Panc1 (cell line): ENCODE measurements at regions not wholly inside any gene's neighbourhood (a gene's known extent, or its start where the extent isn't known, plus 50 kb on each side); places are given as distances from the start of the nearest gene placed in this dataset.
A peak's percentile ranks its signal among the peaks of the same experiment; 100 is the strongest.

Source experiments
- ATAC-seq: fragments of 200-7000 bp; cut with Tn5 transposase; 2 replicates; pipeline ENCODE4 v1.9.1; 2020; ENCODE audit warnings: mild to moderate bottlenecking, moderate library complexity
- BruUV-seq: library from RNA; stranded (reverse); fragments of 400-500 nt; replicated peaks from 2 replicates; lab custom pipeline; 2021; lab: Mats Ljungman, UMichigan
- CTCF ChIA-PET: fragments of 300-600 bp; sonication (Branson Sonifier 250); formaldehyde crosslinking; loops from one replicate; lab custom pipeline; 2022; ENCODE audit warnings: antibody characterized with exemption; lab: Charles Lee
- POLR2A ChIA-PET: fragments of 300-600 bp; sonication (Branson Sonifier 250); formaldehyde crosslinking; loops from one replicate; lab custom pipeline; 2022; ENCODE audit warnings: antibody characterized with exemption; lab: Charles Lee
- DNase-seq: peaks from one replicate; pipeline ENCODE4 v3.0.0-alpha.2; 2010; ENCODE audit warnings: low read depth, low spot score
- H3K27ac ChIP-seq: 2 replicates; pipeline ENCODE4 v1.5.1; 2011; ENCODE audit warnings: mild to moderate bottlenecking, low read length, inconsistent platforms
- H3K27me3 ChIP-seq: fragments of 200-500 bp; sonication (Bioruptor generic); 2 replicates; pipeline ENCODE4 v1.6.0; 2014; ENCODE audit warnings: low read length, inconsistent platforms; ENCODE audit not compliant: control insufficient read depth, insufficient read depth
- H3K36me3 ChIP-seq: fragments of 200-500 bp; sonication (Bioruptor generic); 2 replicates; pipeline ENCODE4 v1.5.1; 2014; ENCODE audit warnings: inconsistent platforms, mild to moderate bottlenecking, low read length, moderate library complexity; ENCODE audit not compliant: control insufficient read depth, insufficient read depth
- H3K4me1 ChIP-seq: 2 replicates; pipeline ENCODE4 v1.5.1; 2011; ENCODE audit warnings: inconsistent platforms, mild to moderate bottlenecking, low read length, moderate library complexity; ENCODE audit not compliant: control insufficient read depth, insufficient read depth
- H3K4me3 ChIP-seq, 2 experiments: 2 replicates each; pipeline ENCODE4 v1.5.1; 2011 to 2012; ENCODE audit warnings: low read depth in 2 of 2, low read length in 2 of 2, mild to moderate bottlenecking in 2 of 2, inconsistent platforms in 1 of 2, moderate library complexity in 1 of 2
- H3K9me3 ChIP-seq: fragments of 200-500 bp; sonication (Bioruptor generic); 2 replicates; pipeline ENCODE4 v1.5.1; 2014; ENCODE audit warnings: low read depth, mild to moderate bottlenecking, inconsistent platforms, low read length, moderate library complexity; ENCODE audit not compliant: control insufficient read depth, insufficient read depth
- POLR2AphosphoS5 ChIP-seq: IDR thresholded peaks from 2 replicates; pipeline ENCODE4 v1.6.1; 2012; ENCODE audit warnings: mild to moderate bottlenecking, low read depth, low read length, moderate library complexity
- SIN3A ChIP-seq: IDR thresholded peaks from 2 replicates; pipeline ENCODE4 v1.6.1; 2012; ENCODE audit warnings: low read depth, mild to moderate bottlenecking, low read length, moderate library complexity, borderline replicate concordance; ENCODE audit not compliant: insufficient read depth
- TCF7L2 ChIP-seq: IDR thresholded peaks from 2 replicates; pipeline ENCODE4 v1.6.1; 2011; ENCODE audit warnings: mild to moderate bottlenecking, low read depth, low read length, inconsistent platforms
- in situ Hi-C: cut with HindIII; loops from 2 replicates; pipeline ENCODE4 v1.10.0; 2016; ENCODE audit warnings: low sequenced_read_pairs, low pct_unique_long_range_greater_than_20kb
- intact Hi-C: fragments of 100-400 bp; cut with micrococcal nuclease; formaldehyde crosslinking; loops from one replicate; pipeline ENCODE4 v1.10.0; 2022; ENCODE audit not compliant: unreplicated experiment
- TF ChIP-seq, protein P1 (sequence below), 2 experiments: IDR thresholded peaks; 2 replicates each; pipeline ENCODE4 v1.6.1; 2011 to 2012; ENCODE audit warnings: low read depth in 2 of 2, control low read depth in 1 of 2, low read length in 1 of 2, mild to moderate bottlenecking in 1 of 2, moderate library complexity in 1 of 2; ENCODE audit not compliant: insufficient read depth in 1 of 2
- TF ChIP-seq, protein P2 (sequence below): fragments of 450-650 bp; IDR thresholded peaks from 2 replicates; pipeline ENCODE4 v1.5.1; 2017; ENCODE audit warnings: mild to moderate bottlenecking

- in situ Hi-C loops, result no loop called here
- Histone ChIP-seq H3K4me3 (no peak overlapping the region), H3K9me3 (no peaks in the 10 kb centered on the region), H3K4me1 (0 out of 2 replicates have a peak, but pooled peaks cover 2% of the 10 kb centered on the region), H3K27ac (peak overlapping the region; percentile 72; the same call in 1 of the 2 replicates), H3K36me3 (no peaks in the 10 kb centered on the region), H3K27me3 (no peaks in the 10 kb centered on the region)
- peak; percentile 96 for ATAC-seq
- CTCF ChIA-PET, result no interaction called here
- TF ChIP-seq POLR2AphosphoS5, result no peak
- TF ChIP-seq, protein P1, sequence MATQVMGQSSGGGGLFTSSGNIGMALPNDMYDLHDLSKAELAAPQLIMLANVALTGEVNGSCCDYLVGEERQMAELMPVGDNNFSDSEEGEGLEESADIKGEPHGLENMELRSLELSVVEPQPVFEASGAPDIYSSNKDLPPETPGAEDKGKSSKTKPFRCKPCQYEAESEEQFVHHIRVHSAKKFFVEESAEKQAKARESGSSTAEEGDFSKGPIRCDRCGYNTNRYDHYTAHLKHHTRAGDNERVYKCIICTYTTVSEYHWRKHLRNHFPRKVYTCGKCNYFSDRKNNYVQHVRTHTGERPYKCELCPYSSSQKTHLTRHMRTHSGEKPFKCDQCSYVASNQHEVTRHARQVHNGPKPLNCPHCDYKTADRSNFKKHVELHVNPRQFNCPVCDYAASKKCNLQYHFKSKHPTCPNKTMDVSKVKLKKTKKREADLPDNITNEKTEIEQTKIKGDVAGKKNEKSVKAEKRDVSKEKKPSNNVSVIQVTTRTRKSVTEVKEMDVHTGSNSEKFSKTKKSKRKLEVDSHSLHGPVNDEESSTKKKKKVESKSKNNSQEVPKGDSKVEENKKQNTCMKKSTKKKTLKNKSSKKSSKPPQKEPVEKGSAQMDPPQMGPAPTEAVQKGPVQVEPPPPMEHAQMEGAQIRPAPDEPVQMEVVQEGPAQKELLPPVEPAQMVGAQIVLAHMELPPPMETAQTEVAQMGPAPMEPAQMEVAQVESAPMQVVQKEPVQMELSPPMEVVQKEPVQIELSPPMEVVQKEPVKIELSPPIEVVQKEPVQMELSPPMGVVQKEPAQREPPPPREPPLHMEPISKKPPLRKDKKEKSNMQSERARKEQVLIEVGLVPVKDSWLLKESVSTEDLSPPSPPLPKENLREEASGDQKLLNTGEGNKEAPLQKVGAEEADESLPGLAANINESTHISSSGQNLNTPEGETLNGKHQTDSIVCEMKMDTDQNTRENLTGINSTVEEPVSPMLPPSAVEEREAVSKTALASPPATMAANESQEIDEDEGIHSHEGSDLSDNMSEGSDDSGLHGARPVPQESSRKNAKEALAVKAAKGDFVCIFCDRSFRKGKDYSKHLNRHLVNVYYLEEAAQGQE (IDR thresholded peaks at IDR 0.05; ENCODE audit: insufficient read depth in 1 of 2, low read depth in 2 of 2, low read length in 1 of 2), result no peak
- TF ChIP-seq, protein P2, sequence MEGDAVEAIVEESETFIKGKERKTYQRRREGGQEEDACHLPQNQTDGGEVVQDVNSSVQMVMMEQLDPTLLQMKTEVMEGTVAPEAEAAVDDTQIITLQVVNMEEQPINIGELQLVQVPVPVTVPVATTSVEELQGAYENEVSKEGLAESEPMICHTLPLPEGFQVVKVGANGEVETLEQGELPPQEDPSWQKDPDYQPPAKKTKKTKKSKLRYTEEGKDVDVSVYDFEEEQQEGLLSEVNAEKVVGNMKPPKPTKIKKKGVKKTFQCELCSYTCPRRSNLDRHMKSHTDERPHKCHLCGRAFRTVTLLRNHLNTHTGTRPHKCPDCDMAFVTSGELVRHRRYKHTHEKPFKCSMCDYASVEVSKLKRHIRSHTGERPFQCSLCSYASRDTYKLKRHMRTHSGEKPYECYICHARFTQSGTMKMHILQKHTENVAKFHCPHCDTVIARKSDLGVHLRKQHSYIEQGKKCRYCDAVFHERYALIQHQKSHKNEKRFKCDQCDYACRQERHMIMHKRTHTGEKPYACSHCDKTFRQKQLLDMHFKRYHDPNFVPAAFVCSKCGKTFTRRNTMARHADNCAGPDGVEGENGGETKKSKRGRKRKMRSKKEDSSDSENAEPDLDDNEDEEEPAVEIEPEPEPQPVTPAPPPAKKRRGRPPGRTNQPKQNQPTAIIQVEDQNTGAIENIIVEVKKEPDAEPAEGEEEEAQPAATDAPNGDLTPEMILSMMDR, result no peak
- TF ChIP-seq SIN3A, result no peak
- peak; percentile 71 for TF ChIP-seq TCF7L2
- DNase-seq, result peak; percentile 79
- POLR2A ChIA-PET, result no interaction called here
- intact Hi-C loops, result no loop called here
- BruUV-seq, result no TSS peak
Measured at GRCh38 chr5:30099634-30100033, 1093.9 kb upstream of the CDH6 start.

DNA sequence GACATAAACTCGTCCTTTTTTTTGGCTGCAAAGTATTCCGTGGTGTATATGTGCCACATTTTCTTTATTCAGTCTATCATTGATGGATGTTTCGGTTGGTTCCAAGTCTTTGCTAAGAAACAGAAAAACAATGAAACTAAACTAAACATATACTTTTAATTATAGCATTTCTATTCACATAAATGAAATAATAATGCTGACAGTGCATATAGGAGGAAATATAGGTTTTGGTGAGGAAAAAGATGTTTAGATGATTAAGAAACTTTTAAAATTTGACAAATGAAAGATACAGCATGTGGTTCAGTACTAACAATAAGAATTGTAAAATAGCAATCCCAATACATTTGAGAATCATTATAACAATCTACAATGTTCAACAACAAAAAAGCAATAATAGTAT lies 1094.5 kb upstream of the CDH6 start:
- Histone ChIP-seq H3K27ac (peak overlapping the region; percentile 57; the same call in 1 of the 2 replicates), H3K4me3 (no peak overlapping the region), H3K9me3 (no peaks in the 10 kb centered on the region), H3K36me3 (no peaks in the 10 kb centered on the region), H3K4me1 (0 out of 2 replicates have a peak, but pooled peaks cover 2% of the 10 kb centered on the region), H3K27me3 (no peaks in the 10 kb centered on the region)
- TF ChIP-seq POLR2AphosphoS5 (no peak), TCF7L2 (no peak), SIN3A (no peak)
- TF ChIP-seq, protein P2, result no peak
- TF ChIP-seq, protein P1 (IDR thresholded peaks at IDR 0.05; ENCODE audit: insufficient read depth in 1 of 2, low read depth in 2 of 2, low read length in 1 of 2), result no peak
- ChIA-PET CTCF (no interaction called here), POLR2A (no interaction called here)
- ATAC-seq, result no peak
- intact Hi-C loops (no loop called here), in situ Hi-C loops (no loop called here)
- DNase-seq, result no peak
- BruUV-seq, result no TSS peak
